GM12891 (cell line): ENCODE measurements at regions not wholly inside any gene's neighbourhood (a gene's known extent, or its start where the extent isn't known, plus 50 kb on each side); places are given as distances from the start of the nearest gene placed in this dataset.
"Not testable (repeated sequence)": the region's sequence is repeated elsewhere in the genome, so short reads cannot be mapped to it uniquely, and the experiment has no call there.

Experiments
- POLR2AphosphoS5 ChIP-seq: IDR thresholded peaks from 2 replicates; pipeline ENCODE4 v1.6.1; 2011; ENCODE audit warnings: low read depth, low read length, control low read depth
- TAF1 ChIP-seq: IDR thresholded peaks from 2 replicates; pipeline ENCODE4 v1.6.1; 2011; ENCODE audit warnings: low read depth, low read length, control low read depth

DNA sequence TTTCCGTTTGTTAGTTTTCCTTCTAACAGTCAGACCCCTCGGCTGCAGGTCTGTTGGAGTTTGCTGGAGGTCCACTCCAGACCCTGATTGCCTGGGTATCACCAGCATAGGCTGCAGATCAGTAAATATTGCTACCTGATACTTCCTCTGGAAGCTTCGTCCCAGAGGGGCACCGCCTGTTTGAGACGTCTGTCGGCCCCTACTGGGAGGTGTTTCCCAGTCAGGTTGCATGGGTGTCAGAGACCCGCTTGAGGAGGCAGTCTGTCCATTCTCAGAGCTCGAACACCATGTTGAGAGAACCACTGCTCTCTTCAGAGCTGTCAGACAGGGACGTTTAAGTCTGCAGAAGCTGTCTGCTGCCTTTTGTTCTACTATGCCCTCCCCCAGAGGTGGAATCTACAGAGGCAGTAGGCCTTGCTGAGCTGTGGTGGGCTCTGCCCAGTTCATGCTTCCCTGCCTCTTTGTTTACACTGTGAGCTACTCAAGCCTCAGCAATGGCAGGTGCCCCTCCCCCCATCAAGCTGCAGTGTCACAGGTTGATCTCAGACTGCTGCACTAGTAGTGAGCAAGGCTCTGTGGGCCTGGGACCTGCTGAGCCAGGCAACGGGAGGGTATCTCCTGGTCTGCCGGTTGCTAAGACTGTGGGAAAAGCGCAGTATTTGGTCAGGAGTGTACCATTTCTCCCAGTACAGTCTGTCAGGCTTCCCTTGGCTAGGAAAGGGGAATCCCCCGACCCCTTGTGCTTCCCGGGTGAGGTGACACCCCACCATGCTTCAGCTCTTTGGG lies 74.4 kb upstream of the TOP3B start:
- not testable (repeated sequence) for TF ChIP-seq TAF1, POLR2AphosphoS5
